WTC11 (cell line): ENCODE measurements at regions not wholly inside any gene's neighbourhood (a gene's known extent, or its start where the extent isn't known, plus 50 kb on each side); places are given as distances from the start of the nearest gene placed in this dataset.

Experiments
- ATAC-seq: fragments of 200-7000 bp; cut with Tn5 transposase; 2 replicates; pipeline ENCODE4 v1.10.0; 2021; ENCODE audit warnings: mild to moderate bottlenecking, moderate library complexity
- CTCF ChIA-PET: fragments of 300-600 bp; sonication (Branson Sonifier 250); formaldehyde crosslinking; loops from one replicate; lab custom pipeline; 2021; ENCODE audit warnings: antibody characterized with exemption; lab: Charles Lee
- POLR2A ChIA-PET: fragments of 350-600 bp; sonication (Branson Sonifier 250); formaldehyde crosslinking; loops from one replicate; lab custom pipeline; 2021; ENCODE audit warnings: antibody characterized with exemption; lab: Charles Lee
- DNase-seq: peaks from one replicate; pipeline ENCODE4 v3.0.0; 2021; ENCODE audit warnings: low spot score
- H3K27ac Mint-ChIP-seq: 2 replicates; pipeline ENCODE4 v1.8.0; 2021; ENCODE audit warnings: mixed read lengths
- H3K27me3 Mint-ChIP-seq: 2 replicates; pipeline ENCODE4 v1.8.0; 2021; ENCODE audit warnings: low read depth, mild to moderate bottlenecking, moderate library complexity, mixed read lengths
- H3K36me3 Mint-ChIP-seq: 2 replicates; pipeline ENCODE4 v1.8.0; 2021; ENCODE audit warnings: mixed read lengths
- H3K4me1 Mint-ChIP-seq: 2 replicates; pipeline ENCODE4 v1.8.0; 2022; ENCODE audit warnings: mixed read lengths
- H3K4me3 Mint-ChIP-seq: 2 replicates; pipeline ENCODE4 v1.8.0; 2021; ENCODE audit warnings: mild to moderate bottlenecking, moderate library complexity, mixed read lengths
- H3K9me3 Mint-ChIP-seq: 2 replicates; pipeline ENCODE4 v1.8.0; 2021; ENCODE audit warnings: mixed read lengths
- ARID4B ChIP-seq: sonication (generic); formaldehyde crosslinking; IDR thresholded peaks from 2 replicates; pipeline ENCODE4 v1.8.0; 2023; ENCODE audit warnings: missing genetic modification reagents, mild to moderate bottlenecking, borderline replicate concordance
- ATF3 ChIP-seq: sonication (generic); formaldehyde crosslinking; conservative IDR thresholded peaks from 2 replicates; pipeline ENCODE4 v1.8.1; 2022; ENCODE audit warnings: mild to moderate bottlenecking, missing genetic modification reagents
- ATF6 ChIP-seq: sonication (generic); formaldehyde crosslinking; IDR thresholded peaks from 2 replicates; pipeline ENCODE4 v1.8.1; 2023; ENCODE audit warnings: mild to moderate bottlenecking, missing genetic modification reagents
- E2F4 ChIP-seq: sonication (generic); formaldehyde crosslinking; IDR thresholded peaks from 2 replicates; pipeline ENCODE4 v1.8.1; 2022; ENCODE audit warnings: low read depth, mild to moderate bottlenecking, moderate library complexity, missing genetic modification reagents, borderline replicate concordance
- E2F5 ChIP-seq: sonication (generic); formaldehyde crosslinking; IDR thresholded peaks from 2 replicates; pipeline ENCODE4 v1.8.1; 2022; ENCODE audit warnings: mild to moderate bottlenecking, moderate library complexity, missing genetic modification reagents
- ESRRA ChIP-seq: sonication (generic); formaldehyde crosslinking; IDR thresholded peaks from 2 replicates; pipeline ENCODE4 v1.8.1; 2022; ENCODE audit warnings: mild to moderate bottlenecking, missing genetic modification reagents, borderline replicate concordance
- ETV6 ChIP-seq: sonication (generic); formaldehyde crosslinking; IDR thresholded peaks from 2 replicates; pipeline ENCODE4 v1.8.1; 2022; ENCODE audit warnings: mild to moderate bottlenecking, missing genetic modification reagents
- FOXP1 ChIP-seq: sonication (generic); formaldehyde crosslinking; IDR thresholded peaks from 2 replicates; pipeline ENCODE4 v1.8.0; 2022; ENCODE audit warnings: missing genetic modification reagents, mild to moderate bottlenecking, moderate library complexity, borderline replicate concordance
- GABPB1 ChIP-seq: sonication (generic); formaldehyde crosslinking; IDR thresholded peaks from 2 replicates; pipeline ENCODE4 v1.8.1; 2023; ENCODE audit warnings: mild to moderate bottlenecking, missing genetic modification reagents
- JUN ChIP-seq: sonication (generic); formaldehyde crosslinking; IDR thresholded peaks from 2 replicates; pipeline ENCODE4 v1.8.0; 2023; ENCODE audit warnings: mild to moderate bottlenecking, missing genetic modification reagents
- KAT7 ChIP-seq: sonication (generic); formaldehyde crosslinking; IDR thresholded peaks from 2 replicates; pipeline ENCODE4 v1.8.1; 2023; ENCODE audit warnings: missing genetic modification reagents, mild to moderate bottlenecking, borderline replicate concordance
- MYBL2 ChIP-seq: sonication (generic); formaldehyde crosslinking; IDR thresholded peaks from 2 replicates; pipeline ENCODE4 v1.8.1; 2023; ENCODE audit warnings: mild to moderate bottlenecking, moderate library complexity, missing genetic modification reagents
- NFATC4 ChIP-seq: fragments of 250-450 bp; sonication (Bioruptor Pico); IDR thresholded peaks from 2 replicates; pipeline ENCODE4 v1.9.0; 2021; ENCODE audit warnings: mild to moderate bottlenecking
- NFE2L1 ChIP-seq: sonication (generic); formaldehyde crosslinking; IDR thresholded peaks from 2 replicates; pipeline ENCODE4 v1.8.1; 2023; ENCODE audit warnings: missing genetic modification reagents
- NR2C2 ChIP-seq: sonication (generic); formaldehyde crosslinking; IDR thresholded peaks from 2 replicates; pipeline ENCODE4 v1.8.0; 2022; ENCODE audit warnings: mild to moderate bottlenecking, missing genetic modification reagents
- NR3C1 ChIP-seq: sonication (generic); formaldehyde crosslinking; conservative IDR thresholded peaks from 2 replicates; pipeline ENCODE4 v1.8.1; 2023; ENCODE audit warnings: low read depth, mild to moderate bottlenecking, missing genetic modification reagents
- PRRX2 ChIP-seq: fragments of 250-450 bp; sonication (Bioruptor Pico); IDR thresholded peaks from 2 replicates; pipeline ENCODE4 v1.8.0; 2021; ENCODE audit warnings: mild to moderate bottlenecking
- RELA ChIP-seq: sonication (generic); formaldehyde crosslinking; IDR thresholded peaks from 2 replicates; pipeline ENCODE4 v1.8.1; 2022; ENCODE audit warnings: missing genetic modification reagents, mild to moderate bottlenecking, borderline replicate concordance
- SMAD3 ChIP-seq: sonication (generic); formaldehyde crosslinking; IDR thresholded peaks from 2 replicates; pipeline ENCODE4 v1.8.0; 2022; ENCODE audit warnings: missing genetic modification reagents, mild to moderate bottlenecking, borderline replicate concordance
- SMAD4 ChIP-seq: sonication (generic); formaldehyde crosslinking; IDR thresholded peaks from 2 replicates; pipeline ENCODE4 v1.8.0; 2022; ENCODE audit warnings: mild to moderate bottlenecking, missing genetic modification reagents
- SOX15 ChIP-seq: fragments of 250-450 bp; sonication (Bioruptor Pico); IDR thresholded peaks from 2 replicates; pipeline ENCODE4 v1.9.0; 2021; ENCODE audit warnings: mild to moderate bottlenecking
- SP1 ChIP-seq: sonication (generic); formaldehyde crosslinking; conservative IDR thresholded peaks from 2 replicates; pipeline ENCODE4 v1.8.1; 2022; ENCODE audit warnings: missing genetic modification reagents
- TP53 ChIP-seq: sonication (generic); formaldehyde crosslinking; IDR thresholded peaks from 2 replicates; pipeline ENCODE4 v1.8.1; 2023; ENCODE audit warnings: mild to moderate bottlenecking, missing genetic modification reagents
- USF2 ChIP-seq: sonication (generic); formaldehyde crosslinking; IDR thresholded peaks from 2 replicates; pipeline ENCODE4 v1.8.1; 2023; ENCODE audit warnings: mild to moderate bottlenecking, missing genetic modification reagents, moderate library complexity
- ZNF121 ChIP-seq: sonication (generic); formaldehyde crosslinking; IDR thresholded peaks from 2 replicates; pipeline ENCODE4 v1.8.0; 2023; ENCODE audit warnings: missing genetic modification reagents
- ZNF138 ChIP-seq: sonication (generic); formaldehyde crosslinking; conservative IDR thresholded peaks from 2 replicates; pipeline ENCODE4 v1.8.1; 2022; ENCODE audit warnings: mild to moderate bottlenecking, moderate library complexity, missing genetic modification reagents
- ZNF263 ChIP-seq: sonication (generic); formaldehyde crosslinking; IDR thresholded peaks from 2 replicates; pipeline ENCODE4 v1.8.1; 2022; ENCODE audit warnings: low read depth, mild to moderate bottlenecking, moderate library complexity, missing genetic modification reagents
- ZNF317 ChIP-seq: sonication (generic); formaldehyde crosslinking; IDR thresholded peaks from 2 replicates; pipeline ENCODE4 v1.8.1; 2023; ENCODE audit warnings: low read depth, mild to moderate bottlenecking, moderate library complexity, missing genetic modification reagents, borderline replicate concordance

- POLR2A ChIA-PET, result no interaction called here
- peaks cover 19% of the 10 kb centered on the region for H3K4me1 Mint-ChIP-seq
- no peaks in the 10 kb centered on the region for H3K27me3 Mint-ChIP-seq
These were observed 59.5 kb upstream of the ARHGAP5 start for GRCh38 chr14:32017587-32017986.

GRCh38 chr14:32018391-32019092, 58.6 kb upstream of the ARHGAP5 start:
- no peak for DNase-seq
- Mint-ChIP-seq H3K4me3 (no peak overlapping the region), H3K27me3 (no peaks in the 10 kb centered on the region), H3K36me3 (peaks cover 13% of the 10 kb centered on the region), H3K9me3 (peaks cover 14% of the 10 kb centered on the region), H3K4me1 (peaks cover 16% of the 10 kb centered on the region), H3K27ac (no peak overlapping the region)
- CTCF ChIA-PET, result no interaction called here
- POLR2A ChIA-PET, result no interaction called here
- ATAC-seq, result no peak
- TF ChIP-seq RELA (CRISPR knock-in tag), result no peak
- no peak for TF ChIP-seq ZNF138 (CRISPR knock-in tag)
- TF ChIP-seq ATF6 (CRISPR knock-in tag), result no peak
- TF ChIP-seq GABPB1 (CRISPR knock-in tag), result no peak
- TF ChIP-seq TP53 (CRISPR knock-in tag), result no peak
- TF ChIP-seq FOXP1 (CRISPR knock-in tag), result no peak
- TF ChIP-seq ZNF263 (CRISPR knock-in tag), result no peak
- TF ChIP-seq NFE2L1 (CRISPR knock-in tag), result no peak
- no peak for TF ChIP-seq ESRRA (CRISPR knock-in tag)
- no peak for TF ChIP-seq NR3C1 (CRISPR knock-in tag)
- no peak for TF ChIP-seq E2F4
- TF ChIP-seq ARID4B (CRISPR knock-in tag), result no peak
- no peak for TF ChIP-seq SMAD3
- TF ChIP-seq SMAD4, result no peak

More at GRCh38 chr14:32017587-32017986, 59.5 kb upstream of the ARHGAP5 start:
- TF ChIP-seq E2F5 (CRISPR knock-in tag), result no peak
- TF ChIP-seq PRRX2 (CRISPR knock-in tag), result no peak
- no peak for TF ChIP-seq MYBL2
- no peak for TF ChIP-seq ZNF121
- TF ChIP-seq SOX15 (CRISPR knock-in tag), result no peak
- TF ChIP-seq SP1 (CRISPR knock-in tag), result no peak
- no peak for TF ChIP-seq USF2 (CRISPR knock-in tag)
- TF ChIP-seq NFATC4 (CRISPR knock-in tag), result no peak
- TF ChIP-seq JUN, result no peak
- TF ChIP-seq FOXP1 (CRISPR knock-in tag), result no peak
- TF ChIP-seq NR2C2 (CRISPR knock-in tag), result no peak
- no peak for TF ChIP-seq ESRRA (CRISPR knock-in tag)
- TF ChIP-seq ATF3 (CRISPR knock-in tag), result no peak
- TF ChIP-seq KAT7 (CRISPR knock-in tag), result no peak
- no peak for TF ChIP-seq ETV6 (CRISPR knock-in tag)
- TF ChIP-seq ZNF317 (CRISPR knock-in tag), result no peak
- Mint-ChIP-seq H3K9me3 (peaks cover 14% of the 10 kb centered on the region), H3K4me3 (no peak overlapping the region), H3K36me3 (peaks cover 13% of the 10 kb centered on the region), H3K27ac (no peak overlapping the region)
- DNase-seq, result no peak
- CTCF ChIA-PET, result interaction anchor here (0.8 kb wide), 1 partner anchor 91 kb away, joined by 3 read pairs; no protein-coding TSS in a partner anchor
- no peak for ATAC-seq
